ENCODE measurements at regions not wholly inside any gene's neighbourhood (a gene's known extent, or its start where the extent isn't known, plus 50 kb on each side); places are given as distances from the start of the nearest gene placed in this dataset.
"Not testable (repeated sequence)": the region's sequence is repeated elsewhere in the genome, so short reads cannot be mapped to it uniquely, and the experiment has no call there.

GRCh38 chr3:8266730-8267131 lies 234.9 kb upstream of the LMCD1 start:
- DNase-seq: no peak

- DNase-seq: no peak
Measured at GRCh38 chr3:8273479-8273878, 228.1 kb upstream of the LMCD1 start.

GRCh38 chr3:8276056-8276455 lies 225.6 kb upstream of the LMCD1 start:
- DNase-seq: no peak

GRCh38 chr3:8276506-8276905 lies 225.1 kb upstream of the LMCD1 start:
- DNase-seq: no peak

GRCh38 chr3:8278448-8278847 lies 223.2 kb upstream of the LMCD1 start:
- no peak for DNase-seq

GRCh38 chr3:8279476-8279875 lies 222.1 kb upstream of the LMCD1 start:
- DNase-seq: no peak

GRCh38 chr3:8279886-8280550 lies 221.6 kb upstream of the LMCD1 start:
- no peak for DNase-seq

- DNase-seq: no peak
Measured at GRCh38 chr3:8282541-8283165, 219.0 kb upstream of the LMCD1 start.

GRCh38 chr3:8283193-8283592 lies 218.4 kb upstream of the LMCD1 start:
- DNase-seq: no peak

- DNase-seq: no peak
Measured at GRCh38 chr3:8286086-8286485, 215.5 kb upstream of the LMCD1 start.

GRCh38 chr3:8286749-8287148 lies 214.9 kb upstream of the LMCD1 start:
- DNase-seq: no peak

- no peak for DNase-seq
Measured at GRCh38 chr3:8290611-8291010, 211.0 kb upstream of the LMCD1 start.

GRCh38 chr3:8296461-8296860 lies 205.2 kb upstream of the LMCD1 start:
- DNase-seq: no peak

- no peak for DNase-seq
Measured at GRCh38 chr3:8298021-8298954, 203.3 kb upstream of the LMCD1 start.

- no peak for DNase-seq
Measured at GRCh38 chr3:8301977-8302735, 199.5 kb upstream of the LMCD1 start.

- no peak for DNase-seq
Measured at GRCh38 chr3:8303466-8303865, 198.2 kb upstream of the LMCD1 start.

- DNase-seq: no peak
Measured at GRCh38 chr3:8305371-8305770, 196.3 kb upstream of the LMCD1 start.

- no peak for DNase-seq
Measured at GRCh38 chr3:8307545-8308110, 194.0 kb upstream of the LMCD1 start.

GRCh38 chr3:8311321-8311720 lies 190.3 kb upstream of the LMCD1 start:
- DNase-seq: no peak

- DNase-seq: no peak
Measured at GRCh38 chr3:8312685-8313084, 188.9 kb upstream of the LMCD1 start.

GRCh38 chr3:8313560-8314267 lies 187.9 kb upstream of the LMCD1 start:
- no peak for DNase-seq

GRCh38 chr3:8315526-8315925 lies 186.1 kb upstream of the LMCD1 start:
- not testable (repeated sequence) for DNase-seq
